ENCODE measurements at regions not wholly inside any gene's neighbourhood (a gene's known extent, or its start where the extent isn't known, plus 50 kb on each side); places are given as distances from the start of the nearest gene placed in this dataset.

GRCh38 chr2:39515273-39515896, 78.3 kb upstream of the MAP4K3 start:
- peak; percentile 13 for FAIRE-seq

DNA sequence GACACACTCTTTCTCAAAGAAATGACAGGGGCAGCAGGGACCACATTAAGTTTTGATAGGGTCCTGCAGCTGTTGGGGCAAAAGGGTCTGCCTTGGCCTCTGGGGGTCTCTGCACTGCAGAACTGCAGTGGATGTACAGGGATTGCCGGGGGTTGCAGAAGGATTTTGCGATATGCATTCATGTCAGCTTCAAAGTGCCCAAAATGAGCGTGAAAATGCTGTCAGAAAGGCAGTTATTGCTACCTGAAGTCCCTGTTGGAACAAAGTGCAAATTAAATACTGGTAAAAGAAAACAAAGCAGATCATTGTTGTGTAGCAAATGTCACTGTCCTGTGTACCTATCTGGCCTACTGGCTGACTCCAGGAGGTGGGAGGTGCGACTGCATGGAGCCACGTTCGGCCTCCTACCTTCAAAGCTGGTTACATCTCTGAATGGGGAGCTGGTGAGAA, 78.8 kb upstream of the MAP4K3 start:
- FAIRE-seq: no peak

- FAIRE-seq: peak; percentile 74
These were observed 79.4 kb upstream of the MAP4K3 start for GRCh38 chr2:39516347-39517101.

DNA sequence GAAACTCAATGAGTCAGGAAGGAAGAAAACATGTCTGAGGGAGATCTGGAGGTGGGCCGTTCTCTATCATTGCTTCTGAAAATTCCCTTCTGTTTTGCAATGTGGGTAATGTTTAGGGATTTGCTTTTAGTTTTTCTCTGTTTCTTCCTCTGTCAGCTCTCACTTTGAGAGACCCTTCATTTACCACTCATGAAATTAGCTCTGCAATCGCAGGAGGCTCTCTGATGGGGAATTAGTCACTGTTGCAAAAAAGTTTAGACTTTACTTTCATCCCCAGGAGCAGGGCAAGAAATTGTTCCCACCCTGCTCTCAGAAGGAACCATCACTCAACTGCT, 80.0 kb upstream of the MAP4K3 start:
- peak; percentile 83 for FAIRE-seq

DNA sequence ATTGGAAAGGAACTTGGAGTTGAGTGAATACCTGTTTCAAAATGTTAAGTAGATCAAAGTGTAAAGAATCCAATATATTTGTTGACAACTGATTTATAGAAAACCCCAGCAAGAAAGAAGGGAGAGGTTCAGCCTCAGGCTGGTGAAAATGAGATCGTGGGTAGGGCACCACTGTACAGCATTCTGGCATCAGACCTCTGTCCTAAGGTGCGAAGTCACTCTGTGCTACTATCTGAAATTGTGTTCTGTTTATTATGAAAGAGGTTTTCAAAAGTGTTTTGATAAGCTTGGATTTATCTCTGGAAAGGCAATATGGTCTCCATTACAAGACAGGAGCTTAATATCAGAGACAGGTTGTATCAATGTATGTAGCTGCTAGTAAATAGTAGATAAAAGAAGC, 80.5 kb upstream of the MAP4K3 start:
- FAIRE-seq: no peak

- FAIRE-seq: no peak
These were observed 82.8 kb upstream of the MAP4K3 start for GRCh38 chr2:39519886-39520285.

- no peak for FAIRE-seq
These were observed 84.9 kb upstream of the MAP4K3 start for GRCh38 chr2:39521876-39522517.

DNA sequence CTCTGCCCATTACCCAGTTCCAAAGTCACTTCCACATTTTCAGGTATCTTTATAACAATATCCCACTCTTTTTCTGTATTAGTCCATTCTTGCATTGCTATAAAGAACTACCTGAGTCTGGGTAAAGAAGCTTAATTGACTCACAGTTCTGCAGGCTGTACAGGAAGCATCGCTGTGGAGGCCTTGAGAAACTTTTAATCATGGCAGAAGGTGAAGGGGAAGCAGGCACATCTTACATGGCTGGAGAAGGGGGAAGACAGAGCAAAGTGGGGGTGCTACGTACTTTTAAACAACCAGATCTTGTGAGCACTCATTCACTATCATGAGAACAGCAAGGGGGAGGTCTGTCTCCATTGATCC, 85.4 kb upstream of the MAP4K3 start:
- FAIRE-seq: no peak

DNA sequence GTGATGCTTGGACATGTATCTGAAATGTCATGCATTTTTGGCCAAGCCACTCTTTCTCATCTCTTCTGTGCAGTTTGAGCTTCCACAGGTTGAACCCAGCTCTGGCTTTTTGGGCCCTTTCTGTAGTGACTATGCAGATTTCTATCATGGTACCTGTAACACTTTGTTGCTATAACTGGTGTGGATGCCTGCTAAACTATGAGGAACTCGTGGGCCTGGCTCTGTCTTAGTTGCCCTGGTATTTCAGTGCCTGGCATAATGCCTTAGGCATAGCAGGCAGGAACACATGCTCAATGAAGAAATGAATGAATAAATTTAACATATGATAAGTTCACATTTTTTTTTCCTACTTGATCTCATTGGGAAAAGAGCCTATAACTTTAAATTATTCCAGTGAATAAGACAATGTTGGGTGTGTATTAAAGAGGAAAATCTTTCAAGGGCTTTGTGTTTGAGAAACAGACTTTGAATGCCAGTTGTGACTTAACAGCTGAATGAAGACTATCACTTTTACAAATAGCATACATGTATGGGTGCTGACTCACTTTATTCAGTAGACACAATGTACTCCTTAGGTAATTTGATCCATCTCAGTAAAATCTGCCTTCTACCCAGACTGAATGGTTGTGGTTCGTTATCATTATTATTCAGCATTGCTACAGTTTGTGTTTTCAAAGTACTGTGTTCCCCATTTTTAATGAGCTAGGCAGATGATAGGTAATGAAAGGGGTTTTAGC, 86.4 kb upstream of the MAP4K3 start:
- no peak for FAIRE-seq

- FAIRE-seq: no peak
These were observed 87.0 kb upstream of the MAP4K3 start for GRCh38 chr2:39524061-39524460.

- no peak for FAIRE-seq
These were observed 87.9 kb upstream of the MAP4K3 start for GRCh38 chr2:39524756-39525635.

DNA sequence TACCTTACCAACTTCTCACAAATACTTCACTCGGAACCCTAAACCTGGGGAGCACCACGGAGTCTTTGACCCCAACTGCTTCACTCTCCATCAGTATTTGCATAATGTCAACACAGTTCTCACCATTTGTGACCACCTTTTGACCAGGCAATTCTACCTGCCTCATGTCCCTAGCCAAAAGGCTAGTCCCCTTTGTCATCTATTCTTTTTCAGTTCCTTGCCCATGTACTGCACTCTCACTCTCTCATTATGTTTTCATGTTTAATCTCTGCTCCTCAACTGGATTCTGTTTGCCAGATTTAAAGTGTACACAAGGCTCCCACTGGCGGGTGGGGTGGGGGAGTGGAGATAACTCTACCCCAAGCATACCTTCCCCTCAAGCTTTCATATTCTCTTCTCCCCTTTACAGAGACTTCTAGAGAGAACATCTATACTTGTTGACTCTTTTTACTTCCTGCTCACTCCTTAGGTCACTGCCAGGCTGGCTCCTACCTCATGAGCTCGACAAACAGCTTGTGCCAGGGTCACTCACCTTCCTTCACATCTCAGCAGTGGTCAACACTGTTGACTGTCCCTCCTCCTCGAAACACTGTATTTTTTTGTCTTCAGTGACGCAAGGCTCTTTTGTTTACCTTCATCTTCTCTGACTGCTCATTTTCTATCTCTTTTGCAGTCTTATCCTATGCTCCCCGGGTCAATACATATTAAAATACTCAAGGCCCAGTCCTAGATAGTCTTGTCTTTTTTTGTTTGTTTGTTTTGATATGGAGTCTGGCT, 88.7 kb upstream of the MAP4K3 start:
- FAIRE-seq: no peak

DNA sequence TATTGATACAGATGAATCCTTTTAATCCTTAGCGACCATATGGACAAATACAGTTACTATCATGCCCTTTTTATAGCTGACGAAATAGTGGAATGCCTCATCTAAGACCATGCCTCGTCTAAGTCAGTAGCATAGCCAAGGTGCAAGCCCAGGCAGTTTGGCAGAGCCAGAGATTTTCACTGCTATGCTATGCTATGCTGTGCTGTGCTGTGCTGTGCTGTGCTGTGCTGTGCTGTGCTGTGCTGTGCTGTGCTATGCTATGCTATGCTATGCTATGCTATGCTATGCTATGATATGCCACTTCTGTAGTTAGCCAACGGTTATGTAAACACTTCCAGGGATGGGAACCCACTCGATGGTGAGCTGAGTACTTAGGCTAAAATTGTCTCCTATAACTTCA, 91.6 kb upstream of the MAP4K3 start:
- no peak for FAIRE-seq

DNA sequence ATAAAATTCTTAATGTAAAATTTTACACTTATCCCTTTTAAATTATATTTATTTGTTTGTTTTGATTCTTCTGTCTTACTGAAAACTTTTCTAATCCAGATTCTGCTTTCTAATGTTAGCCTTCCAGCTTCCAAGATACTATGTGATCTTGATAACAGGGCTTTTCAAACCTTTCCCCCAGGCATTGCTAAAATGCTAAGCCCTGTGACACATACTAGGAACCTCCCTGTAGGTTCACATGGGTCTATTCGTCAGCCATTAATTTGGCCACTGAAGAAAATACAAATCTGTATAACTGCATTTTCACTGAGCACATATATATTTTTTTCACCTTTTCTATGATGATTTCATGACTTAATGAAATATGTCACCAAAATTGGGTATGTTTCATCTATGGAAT, 92.8 kb upstream of the MAP4K3 start:
- no peak for FAIRE-seq

DNA sequence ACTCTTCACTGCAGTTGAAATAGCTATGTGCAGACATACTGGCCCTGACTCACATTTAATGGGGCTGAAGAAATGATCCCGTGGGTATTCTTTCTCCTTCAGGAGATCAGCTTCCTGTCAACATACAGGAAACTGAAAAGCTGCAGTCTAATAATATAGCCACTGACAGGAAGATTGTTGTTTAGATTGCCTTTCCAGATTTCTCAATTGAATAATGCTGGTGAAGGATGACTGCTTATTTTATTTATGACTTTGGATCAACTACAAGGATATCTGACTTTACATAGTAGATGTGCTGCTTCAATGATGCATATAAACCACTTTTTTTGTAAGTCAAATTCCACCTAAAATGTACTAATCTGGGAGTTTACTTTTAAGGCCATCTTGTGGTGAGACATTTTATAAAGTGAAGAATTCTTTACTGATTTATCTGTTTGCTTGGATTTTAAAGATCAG, 93.4 kb upstream of the MAP4K3 start:
- FAIRE-seq: peak; percentile 98

GRCh38 chr2:39531220-39531777, 94.2 kb upstream of the MAP4K3 start:
- no peak for FAIRE-seq

GRCh38 chr2:39532933-39533332, 95.8 kb upstream of the MAP4K3 start:
- FAIRE-seq: no peak

- peak; percentile 13 for FAIRE-seq
These were observed 97.1 kb upstream of the MAP4K3 start for GRCh38 chr2:39534095-39534711.

- no peak for FAIRE-seq
These were observed 98.6 kb upstream of the MAP4K3 start for GRCh38 chr2:39535636-39536185.

DNA sequence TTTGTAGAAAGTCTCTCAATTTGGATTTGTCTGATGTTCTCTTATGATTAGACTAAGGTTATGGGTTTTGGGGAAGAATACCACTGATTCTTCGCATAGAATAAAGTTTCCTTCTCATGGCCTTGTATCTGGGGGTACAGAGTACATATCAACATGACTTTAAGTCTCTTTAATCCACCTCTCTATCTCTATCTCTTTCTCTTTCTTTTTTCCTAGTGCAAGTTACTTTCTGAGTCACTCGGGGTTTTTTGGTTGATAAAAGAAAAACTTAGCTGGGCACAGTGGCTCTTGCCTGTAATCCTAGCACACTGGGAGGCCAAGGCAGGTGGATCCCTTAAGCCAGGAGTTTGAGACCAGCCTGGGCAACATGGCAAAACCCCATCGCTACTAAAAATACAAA, 100.1 kb upstream of the MAP4K3 start:
- no peak for FAIRE-seq

DNA sequence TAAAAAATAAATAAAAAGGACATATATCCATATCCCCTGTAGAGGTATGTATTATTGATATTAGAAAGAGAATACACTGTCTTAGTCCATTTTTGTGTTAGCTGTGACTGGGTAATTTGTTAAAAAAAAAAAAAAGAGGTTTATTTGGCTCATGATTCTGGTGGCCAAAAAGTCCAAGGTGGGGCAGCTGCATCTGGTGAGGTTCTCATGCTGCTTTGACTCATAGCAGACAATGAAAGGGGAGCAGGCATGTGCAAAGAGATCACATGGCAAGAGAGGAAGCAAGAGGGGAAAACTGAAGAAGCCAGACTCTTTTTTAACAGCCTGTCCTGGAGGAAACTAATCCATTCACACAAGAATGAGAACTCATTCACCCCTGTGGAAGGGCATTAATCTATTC, 101.6 kb upstream of the MAP4K3 start:
- no peak for FAIRE-seq
